MM.1S (cell line): ENCODE measurements at regions not wholly inside any gene's neighbourhood (a gene's known extent, or its start where the extent isn't known, plus 50 kb on each side); places are given as distances from the start of the nearest gene placed in this dataset.

Experiments used
- DNase-seq: peaks from one replicate; pipeline ENCODE4 v3.0.0-alpha.2; 2015
- H2AFZ ChIP-seq: fragments of 300-600 bp; sonication (generic); 2 replicates; pipeline ENCODE4 v1.6.0; 2016; ENCODE audit warnings: antibody characterized with exemption, low read length
- H3F3A ChIP-seq: fragments of 300-600 bp; sonication (generic); 2 replicates; pipeline ENCODE4 v1.6.1; 2016; ENCODE audit warnings: mild to moderate bottlenecking, antibody characterized with exemption, low read length, moderate library complexity, mixed read lengths; ENCODE audit not compliant: insufficient read depth
- H3K27ac ChIP-seq: fragments of 300-600 bp; sonication (generic); 2 replicates; pipeline ENCODE4 v1.5.1; 2016; ENCODE audit warnings: mild to moderate bottlenecking, low read length
- H3K27me3 ChIP-seq: fragments of 300-600 bp; sonication (generic); replicated peaks from 2 replicates; pipeline ENCODE4 v1.6.0; 2016; ENCODE audit warnings: low read length; ENCODE audit not compliant: insufficient read depth
- H3K36me3 ChIP-seq: fragments of 300-600 bp; sonication (generic); replicated peaks from 2 replicates; pipeline ENCODE4 v1.6.1; 2016; ENCODE audit warnings: mild to moderate bottlenecking, low read length, mixed read lengths; ENCODE audit not compliant: insufficient read depth
- H3K4me1 ChIP-seq: fragments of 300-600 bp; sonication (generic); 2 replicates; pipeline ENCODE4 v1.6.1; 2016; ENCODE audit warnings: low read length, mixed read lengths
- H3K4me2 ChIP-seq: fragments of 300-600 bp; sonication (generic); 2 replicates; pipeline ENCODE4 v1.6.0; 2016; ENCODE audit warnings: low read depth, low read length
- H3K4me3 ChIP-seq: fragments of 300-600 bp; sonication (generic); 2 replicates; pipeline ENCODE4 v1.5.1; 2016; ENCODE audit warnings: low read length, mixed read lengths
- H3K79me2 ChIP-seq: fragments of 300-600 bp; sonication (generic); 2 replicates; pipeline ENCODE4 v1.6.1; 2016; ENCODE audit warnings: mixed run types, low read length, mixed read lengths
- H3K9ac ChIP-seq: fragments of 300-600 bp; sonication (generic); 2 replicates; pipeline ENCODE4 v1.6.1; 2016; ENCODE audit warnings: low read length, mixed read lengths
- H3K9me2 ChIP-seq: fragments of 300-600 bp; sonication (generic); replicated peaks from 2 replicates; pipeline ENCODE4 v1.6.1; 2016; ENCODE audit warnings: mild to moderate bottlenecking, low read length, mixed read lengths; ENCODE audit not compliant: insufficient read depth
- H3K9me3 ChIP-seq: fragments of 300-600 bp; sonication (generic); replicated peaks from 2 replicates; pipeline ENCODE4 v1.6.1; 2016; ENCODE audit warnings: mild to moderate bottlenecking, low read length, mixed read lengths; ENCODE audit not compliant: insufficient read depth
- H4K20me1 ChIP-seq: fragments of 300-600 bp; sonication (generic); 2 replicates; pipeline ENCODE4 v1.6.1; 2016; ENCODE audit warnings: mild to moderate bottlenecking, low read length, moderate library complexity, mixed read lengths; ENCODE audit not compliant: insufficient read depth
- EZH2 ChIP-seq: fragments of 300-600 bp; sonication (generic); optimal IDR thresholded peaks from 2 replicates; pipeline ENCODE3; 2017; ENCODE audit warnings: low read depth, mild to moderate bottlenecking, antibody characterized with exemption, low read length, mixed read lengths
- EZH2phosphoT487 ChIP-seq: fragments of 300-600 bp; sonication (generic); IDR thresholded peaks from 2 replicates; pipeline ENCODE4 v1.6.1; 2018; ENCODE audit warnings: antibody characterized with exemption, low read length
- TF ChIP-seq, protein P1 (sequence below): fragments of 300-600 bp; sonication (generic); IDR thresholded peaks from 2 replicates; pipeline ENCODE4 v1.5.1; 2016; ENCODE audit warnings: antibody characterized with exemption, low read length, mixed read lengths

DNA sequence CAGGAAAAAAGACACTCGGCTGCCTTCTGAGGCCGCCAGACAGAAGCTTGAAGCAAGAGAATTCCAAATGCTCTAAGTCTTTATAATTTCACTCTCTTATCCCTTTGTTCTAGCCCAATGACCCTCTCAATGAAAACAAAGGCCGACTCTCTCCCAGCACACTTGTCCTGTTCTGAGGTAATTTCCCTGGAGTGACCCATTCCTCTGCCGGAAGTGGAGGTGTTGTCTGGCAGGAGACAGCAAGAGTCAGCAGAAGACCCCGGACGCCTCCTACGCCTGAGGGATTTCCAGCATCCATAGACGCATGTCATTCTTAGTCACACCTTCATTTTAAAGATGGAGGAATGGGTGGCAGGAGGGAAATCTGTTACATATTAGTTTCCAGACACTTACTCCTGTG lies 110.3 kb downstream of the SOD2 start:
- Histone ChIP-seq H3K9ac (no peak overlapping the region), H3K36me3 (no peaks in the 10 kb centered on the region), H3K4me2 (no peak overlapping the region), H3F3A (no peaks in the 10 kb centered on the region), H3K4me1 (no peaks in the 10 kb centered on the region), H3K79me2 (no peaks in the 10 kb centered on the region), H3K9me2 (no peaks in the 10 kb centered on the region), H3K27ac (no peak overlapping the region), H3K4me3 (no peak overlapping the region), H2AFZ (no peak overlapping the region), H3K9me3 (no peaks in the 10 kb centered on the region), H3K27me3 (no peaks in the 10 kb centered on the region), H4K20me1 (no peaks in the 10 kb centered on the region)
- DNase-seq, result no peak
- no peak for TF ChIP-seq EZH2
- TF ChIP-seq, protein P1, sequence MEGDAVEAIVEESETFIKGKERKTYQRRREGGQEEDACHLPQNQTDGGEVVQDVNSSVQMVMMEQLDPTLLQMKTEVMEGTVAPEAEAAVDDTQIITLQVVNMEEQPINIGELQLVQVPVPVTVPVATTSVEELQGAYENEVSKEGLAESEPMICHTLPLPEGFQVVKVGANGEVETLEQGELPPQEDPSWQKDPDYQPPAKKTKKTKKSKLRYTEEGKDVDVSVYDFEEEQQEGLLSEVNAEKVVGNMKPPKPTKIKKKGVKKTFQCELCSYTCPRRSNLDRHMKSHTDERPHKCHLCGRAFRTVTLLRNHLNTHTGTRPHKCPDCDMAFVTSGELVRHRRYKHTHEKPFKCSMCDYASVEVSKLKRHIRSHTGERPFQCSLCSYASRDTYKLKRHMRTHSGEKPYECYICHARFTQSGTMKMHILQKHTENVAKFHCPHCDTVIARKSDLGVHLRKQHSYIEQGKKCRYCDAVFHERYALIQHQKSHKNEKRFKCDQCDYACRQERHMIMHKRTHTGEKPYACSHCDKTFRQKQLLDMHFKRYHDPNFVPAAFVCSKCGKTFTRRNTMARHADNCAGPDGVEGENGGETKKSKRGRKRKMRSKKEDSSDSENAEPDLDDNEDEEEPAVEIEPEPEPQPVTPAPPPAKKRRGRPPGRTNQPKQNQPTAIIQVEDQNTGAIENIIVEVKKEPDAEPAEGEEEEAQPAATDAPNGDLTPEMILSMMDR, result no peak
- no peak for TF ChIP-seq EZH2phosphoT487

DNA sequence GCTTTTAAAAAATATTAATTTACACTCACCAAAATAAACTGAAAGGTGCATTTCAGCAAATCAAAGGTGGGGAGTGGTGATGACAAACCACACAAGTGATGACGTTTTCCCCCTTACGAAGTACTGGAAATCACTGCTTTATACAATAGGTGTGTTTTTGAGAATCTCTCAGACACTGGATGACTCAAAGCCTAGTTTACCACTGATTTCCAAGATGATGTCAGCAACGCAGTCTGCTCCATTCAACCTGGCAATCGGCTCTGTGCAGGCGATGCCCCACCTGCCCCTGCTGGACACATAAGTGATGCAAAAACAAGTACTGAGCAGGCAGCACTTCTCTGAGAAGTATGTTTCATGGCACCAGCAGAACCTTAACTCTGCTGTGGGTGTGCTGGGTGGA lies 114.4 kb downstream of the SOD2 start:
- H3K4me1 ChIP-seq, result no peaks in the 10 kb centered on the region
- no peaks in the 10 kb centered on the region for H3K9me3 ChIP-seq
- H3K4me2 ChIP-seq, result no peak overlapping the region
- H3K27me3 ChIP-seq, result no peaks in the 10 kb centered on the region
- H3K9ac ChIP-seq, result no peak overlapping the region
- no peaks in the 10 kb centered on the region for H3K36me3 ChIP-seq
- DNase-seq, result no peak
- no peaks in the 10 kb centered on the region for H3F3A ChIP-seq
- H3K27ac ChIP-seq, result no peak overlapping the region
- no peak overlapping the region for H2AFZ ChIP-seq
- H4K20me1 ChIP-seq, result no peaks in the 10 kb centered on the region
- no peak overlapping the region for H3K4me3 ChIP-seq
- TF ChIP-seq, protein P1, result no peak
- TF ChIP-seq EZH2, result no peak
- TF ChIP-seq EZH2phosphoT487, result no peak
- no peaks in the 10 kb centered on the region for H3K9me2 ChIP-seq
- no peaks in the 10 kb centered on the region for H3K79me2 ChIP-seq

DNA sequence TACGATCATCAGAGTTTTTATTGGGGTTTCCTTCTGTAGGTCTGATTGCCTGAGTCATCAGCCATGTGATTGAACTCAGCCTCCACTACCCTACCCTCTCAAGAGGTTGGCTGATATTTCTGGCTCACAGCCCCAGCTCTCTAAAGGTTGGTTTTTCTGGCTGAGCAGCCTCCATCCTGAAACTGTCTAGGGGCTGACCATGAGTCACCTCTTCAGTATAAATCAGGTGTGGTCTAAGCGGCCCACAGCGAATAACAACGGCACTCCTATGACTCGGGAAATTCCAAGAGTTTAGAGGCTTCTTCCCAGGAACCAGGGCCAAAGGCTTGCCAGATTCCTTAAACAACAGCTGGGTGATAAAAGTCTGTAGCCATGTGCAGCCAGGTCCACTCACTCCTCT lies 115.5 kb downstream of the SOD2 start:
- Histone ChIP-seq H3K9me2 (no peaks in the 10 kb centered on the region), H3K9me3 (no peaks in the 10 kb centered on the region), H2AFZ (no peak overlapping the region), H3K27ac (no peak overlapping the region), H3K4me3 (no peak overlapping the region), H3K4me1 (no peaks in the 10 kb centered on the region), H3K27me3 (no peaks in the 10 kb centered on the region), H3K9ac (no peak overlapping the region), H3K79me2 (no peaks in the 10 kb centered on the region), H3F3A (no peaks in the 10 kb centered on the region), H4K20me1 (no peaks in the 10 kb centered on the region), H3K36me3 (no peaks in the 10 kb centered on the region), H3K4me2 (no peak overlapping the region)
- TF ChIP-seq EZH2phosphoT487, result no peak
- TF ChIP-seq, protein P1, result no peak
- TF ChIP-seq EZH2, result no peak
- no peak for DNase-seq
